Ovary (tissue), 7 donors: ENCODE measurements at regions not wholly inside any gene's neighbourhood (a gene's known extent, or its start where the extent isn't known, plus 50 kb on each side); places are given as distances from the start of the nearest gene placed in this dataset.
"Not testable (repeated sequence)": the region's sequence is repeated elsewhere in the genome, so short reads cannot be mapped to it uniquely, and the experiment has no call there.

Source experiments
- DNase-seq, 5 donors: peaks; one replicate each; pipeline ENCODE4 v3.0.0-alpha.2; 2019 to 2020
- H3K27ac ChIP-seq, 2 donors: fragments of 200-600 bp; one replicate each; pipeline versions ENCODE4 v1.5.1 to v1.8.0; 2019 to 2022
- H3K27me3 ChIP-seq: fragments of 200-600 bp; one replicate; pipeline ENCODE4 v1.8.0; 2022
- H3K36me3 ChIP-seq: fragments of 200-600 bp; sonication (generic); one replicate; pipeline ENCODE4 v1.5.1; 2019
- H3K4me1 ChIP-seq: one replicate; pipeline ENCODE4 v1.8.1; 2013; ENCODE audit warnings: mild to moderate bottlenecking, moderate library complexity; ENCODE audit not compliant: insufficient read depth
- H3K4me3 ChIP-seq: fragments of 200-600 bp; sonication (generic); one replicate; pipeline ENCODE4 v1.5.1; 2017
- H3K9me3 ChIP-seq, 2 donors: fragments of 200-600 bp in 1 of 2; sonication (generic) in 1 of 2; one replicate each; pipeline versions ENCODE4 v1.5.1 to v1.8.1; 2013 to 2019; ENCODE audit warnings: mild to moderate bottlenecking in 1 of 2, moderate library complexity in 1 of 2
- CTCF ChIP-seq, 3 donors: fragments of 450-650 bp in 2 of 3; fragments of 200-600 bp in 1 of 3; IDR thresholded peaks; one replicate each; pipeline versions ENCODE4 v1.5.1 to v1.8.0; 2016 to 2022; ENCODE audit warnings: antibody characterized with exemption in 3 of 3, mild to moderate bottlenecking in 1 of 3
- EP300 ChIP-seq: sonication (generic); formaldehyde crosslinking; IDR thresholded peaks from one replicate; pipeline ENCODE4 v1.6.1; 2017; ENCODE audit warnings: antibody characterized with exemption
- POLR2A ChIP-seq: fragments of 450-650 bp; IDR thresholded peaks from one replicate; pipeline ENCODE4 v1.6.1; 2017; ENCODE audit warnings: antibody characterized with exemption, mild to moderate bottlenecking, moderate library complexity
- WGBS, 3 donors: extraction: QIAGEN DNeasy Blood & Tissue Kit in 1 of 3; methylation state at CpG; one replicate each; pipeline versions ENCODE4 v1.1.5 to v1.1.7; 2013 to 2017; 5-methylcytosine and 5-hydroxymethylcytosine counted together
- intact Hi-C, 4 donors: fragments of 100-400 bp; cut with DNase I; formaldehyde crosslinking; loops; one replicate each; pipeline versions ENCODE4 v1.11.0 to v1.15.1; 2022 to 2023
- donor health status: DM: no; HTN: no; CAD: no; lungs with moderate emphysema.
- donor health status: DM: no; HTN: no; CAD: no.
- donor health status: Bipolar disorder and iron deficiency.
- donor health status: DM: no; HTN: no; CAD: no.
- donor health status: DM: yes; HTN: yes; CAD: no.

DNA sequence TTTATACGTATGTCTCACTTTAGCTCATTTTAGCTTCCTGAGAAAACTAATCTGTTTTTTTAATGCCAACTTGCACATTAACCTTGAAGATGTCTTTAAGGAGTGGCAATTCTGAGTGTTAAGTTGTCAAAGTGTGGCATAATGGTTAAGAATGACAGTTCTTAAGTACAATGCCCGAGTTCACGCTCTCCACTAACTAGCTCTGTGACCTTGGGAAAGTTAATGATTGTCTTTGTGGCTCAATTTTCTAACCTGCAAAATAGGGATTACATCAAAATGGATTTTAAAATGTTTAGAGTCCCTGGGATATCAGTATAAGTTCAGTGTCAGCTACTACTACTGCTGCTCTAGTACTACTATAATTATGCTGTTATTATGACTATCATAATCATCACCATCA lies 409.7 kb downstream of the SOCS6 start:
- no peak overlapping the region for H3K4me3 ChIP-seq
- 22 to 55% (median 24%) methylated on average over 3 of the region's 3 CpGs for WGBS, 3 donors
- no peaks in the 10 kb centered on the region for H3K4me1 ChIP-seq
- DNase-seq: no peak
- no peak for TF ChIP-seq EP300
- no peak for TF ChIP-seq POLR2A
- no peak for TF ChIP-seq CTCF (IDR thresholded peaks at IDR 0.05)
- no peaks in the 10 kb centered on the region for H3K27me3 ChIP-seq
- intact Hi-C loops: no loop called here
- no peak overlapping the region for H3K27ac ChIP-seq
- no peaks in the 10 kb centered on the region for H3K9me3 ChIP-seq
- no peaks in the 10 kb centered on the region for H3K36me3 ChIP-seq

- TF ChIP-seq POLR2A: no peak
- no peak for TF ChIP-seq EP300
- no peak for TF ChIP-seq CTCF (IDR thresholded peaks at IDR 0.05)
- 26 to 33% (median 26%) methylated on average over 6 of the region's 6 CpGs for WGBS, 3 donors
- intact Hi-C loops: no loop called here
These were observed 404.4 kb downstream of the SOCS6 start for GRCh38 chr18:70693246-70693645.

DNA sequence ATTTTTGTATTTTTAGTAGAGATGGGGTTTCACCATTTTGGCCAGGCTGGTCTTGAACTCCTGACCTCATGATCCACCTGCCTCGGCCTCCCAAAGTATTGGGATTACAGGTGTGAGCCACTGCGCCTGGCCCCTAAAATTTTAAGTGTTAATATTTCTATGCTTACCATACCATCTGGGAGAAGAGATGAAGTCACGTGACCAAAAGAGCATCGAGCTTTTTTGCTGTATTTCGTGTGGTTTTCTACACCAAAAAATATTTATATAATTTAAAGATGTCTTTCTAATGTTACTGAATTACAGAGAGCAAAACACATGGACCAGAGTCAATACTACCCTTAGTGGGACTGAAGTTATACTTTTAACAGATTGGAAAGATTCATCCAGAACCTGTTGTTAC lies 400.9 kb downstream of the SOCS6 start:
- H3K36me3 ChIP-seq, H3K4me1 ChIP-seq, intact Hi-C loops, H3K27me3 ChIP-seq, DNase-seq, H3K4me3 ChIP-seq, H3K27ac ChIP-seq, H3K9me3 ChIP-seq: not testable (repeated sequence)
- 81 to 86% (median 82%) methylated on average over 5 of the region's 5 CpGs for WGBS, 3 donors

More at GRCh38 chr18:70693246-70693645, 404.4 kb downstream of the SOCS6 start:
- no peak for DNase-seq
- Histone ChIP-seq H3K4me1 (no peaks in the 10 kb centered on the region), H3K27ac (no peak overlapping the region), H3K4me3 (no peak overlapping the region), H3K36me3 (no peaks in the 10 kb centered on the region), H3K9me3 (no peaks in the 10 kb centered on the region), H3K27me3 (no peaks in the 10 kb centered on the region)

- no peak for DNase-seq
- Histone ChIP-seq H3K4me1 (no peaks in the 10 kb centered on the region), H3K27me3 (no peaks in the 10 kb centered on the region), H3K4me3 (no peak overlapping the region), H3K36me3 (no peaks in the 10 kb centered on the region), H3K9me3 (no peaks in the 10 kb centered on the region), H3K27ac (no peak overlapping the region)
- intact Hi-C loops: no loop called here
- WGBS, 3 donors: 23 to 29% (median 25%) methylated on average over 1 of the region's 1 CpG
- TF ChIP-seq CTCF (IDR thresholded peaks at IDR 0.05) (no peak), EP300 (no peak), POLR2A (no peak)
These were observed 399.4 kb downstream of the SOCS6 start for GRCh38 chr18:70688286-70688685.

DNA sequence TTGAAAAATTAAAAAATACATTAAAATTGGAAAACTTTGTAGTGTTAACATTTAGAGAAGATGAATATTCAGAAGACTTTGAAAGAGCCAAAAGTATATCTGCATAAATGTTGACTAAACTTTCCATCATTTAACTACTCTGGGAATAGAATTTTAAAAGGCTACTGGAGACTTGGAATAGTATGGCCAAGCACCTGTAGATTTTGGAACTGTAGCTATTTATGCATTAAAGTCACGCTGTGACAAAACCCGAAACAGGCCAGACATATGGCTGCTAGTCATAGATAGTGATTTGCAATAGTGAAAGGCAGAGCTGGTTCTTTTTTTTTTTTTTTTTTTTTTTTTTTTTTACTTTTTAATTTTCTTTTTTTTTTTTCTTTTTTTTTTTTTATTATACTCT lies 396.0 kb downstream of the SOCS6 start:
- Histone ChIP-seq H3K27me3 (no peaks in the 10 kb centered on the region), H3K36me3 (no peaks in the 10 kb centered on the region), H3K4me3 (no peak overlapping the region), H3K27ac (no peak overlapping the region), H3K9me3 (no peaks in the 10 kb centered on the region), H3K4me1 (no peaks in the 10 kb centered on the region)
- intact Hi-C loops: no loop called here
- DNase-seq: no peak
- WGBS, 3 donors: 92 to 98% (median 95%) methylated on average over 2 of the region's 2 CpGs
- no peak for TF ChIP-seq POLR2A
- TF ChIP-seq CTCF (IDR thresholded peaks at IDR 0.05): no peak
- TF ChIP-seq EP300: no peak
